NCI-H748 (cell line): ENCODE measurements at regions not wholly inside any gene's neighbourhood (a gene's known extent, or its start where the extent isn't known, plus 50 kb on each side); places are given as distances from the start of the nearest gene placed in this dataset.
"Not testable (repeated sequence)": the region's sequence is repeated elsewhere in the genome, so short reads cannot be mapped to it uniquely, and the experiment has no call there.

Experiments
- DNase-seq: peaks from one replicate; lab custom pipeline; 2025; ENCODE audit not compliant: unreplicated experiment; lab: John Stamatoyannopoulos, UW

- DNase-seq: no peak
Measured at GRCh38 chr9:16052757-16053530, 500.1 kb downstream of the CCDC171 start.

- no peak for DNase-seq
Measured at GRCh38 chr9:16057541-16057940, 504.7 kb downstream of the CCDC171 start.

GRCh38 chr9:16058131-16058549 lies 505.3 kb downstream of the CCDC171 start:
- no peak for DNase-seq

DNA sequence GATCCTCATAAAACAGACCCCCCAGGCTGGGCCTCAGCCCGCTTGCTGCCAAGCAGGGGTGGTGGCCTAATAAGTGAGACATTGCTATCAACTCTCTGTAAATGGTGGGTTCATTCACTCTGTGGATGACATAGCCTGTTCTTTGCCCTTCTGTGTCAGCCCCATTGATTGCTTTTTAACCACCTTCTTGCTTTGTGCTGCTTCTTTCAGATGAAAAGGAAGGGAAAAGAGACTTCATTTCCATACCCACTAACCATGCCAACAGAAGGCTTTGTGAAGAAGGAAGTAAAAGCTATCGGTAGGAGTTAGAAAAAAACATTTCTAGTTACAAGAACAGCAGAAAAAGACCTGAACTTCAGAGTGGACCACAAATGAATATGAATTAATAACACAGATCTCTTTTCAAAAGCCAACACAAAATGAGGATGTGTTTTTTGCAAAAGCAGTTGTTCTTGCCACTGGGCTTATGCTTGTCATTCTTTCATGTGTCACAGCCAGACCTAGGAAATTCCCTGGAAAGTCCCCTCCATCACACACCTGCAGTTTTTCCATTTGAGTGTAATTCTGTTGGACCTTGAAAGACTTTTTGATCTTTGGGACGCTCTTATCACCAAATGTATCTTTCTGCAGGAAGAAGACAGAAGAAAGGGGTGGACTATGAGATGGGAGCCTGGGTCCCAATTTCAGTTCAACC lies 507.7 kb downstream of the CCDC171 start:
- no peak for DNase-seq

DNA sequence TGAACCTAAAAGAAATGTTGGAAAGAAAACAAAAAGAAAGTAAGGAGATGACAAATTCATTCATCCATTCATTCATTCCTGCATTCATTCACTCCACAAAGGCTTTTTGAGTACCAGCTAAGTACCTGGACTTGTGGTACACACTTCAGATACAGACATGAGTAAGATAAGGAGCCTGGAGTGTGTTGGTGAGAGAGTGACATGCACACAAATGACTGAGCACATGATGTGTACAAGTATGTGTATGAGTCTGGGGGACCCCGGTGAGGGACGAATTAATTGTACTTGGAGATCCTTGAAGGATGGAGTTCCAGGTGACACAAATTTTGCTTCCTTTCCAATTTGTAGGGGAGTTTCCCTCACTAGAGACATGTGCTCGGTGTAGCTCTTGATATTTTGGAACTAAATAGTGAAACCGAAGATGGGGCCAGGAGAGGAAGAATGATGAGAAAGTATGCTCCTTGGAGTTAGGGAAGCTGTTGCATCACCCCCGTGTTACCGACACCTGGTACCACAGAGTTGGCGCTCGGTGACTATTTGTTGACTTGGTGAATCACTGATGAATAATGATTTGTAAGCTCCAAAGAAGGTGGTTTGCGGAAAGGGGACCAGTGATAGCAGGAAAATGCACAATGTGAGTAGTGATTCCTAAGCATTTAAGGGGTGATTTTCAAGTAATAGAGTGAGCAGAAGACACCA lies 509.8 kb downstream of the CCDC171 start:
- DNase-seq: no peak

DNA sequence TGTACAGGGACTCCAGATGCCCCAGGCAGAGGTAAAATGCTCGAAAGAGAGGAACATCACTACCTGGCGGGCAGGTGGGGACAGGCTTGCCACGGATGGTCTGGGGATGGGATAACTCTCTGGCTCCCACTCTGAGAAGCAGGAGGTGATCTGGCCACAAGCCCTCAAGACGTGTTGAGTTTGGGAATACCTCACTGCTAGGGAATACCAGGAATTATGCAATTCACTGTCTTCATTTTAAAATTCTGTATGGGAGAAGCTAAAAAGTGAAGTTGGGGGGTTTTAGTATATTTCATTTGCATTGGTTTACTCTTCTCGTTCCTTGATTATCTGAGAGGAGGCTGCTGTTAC lies 510.4 kb downstream of the CCDC171 start:
- DNase-seq: no peak

DNA sequence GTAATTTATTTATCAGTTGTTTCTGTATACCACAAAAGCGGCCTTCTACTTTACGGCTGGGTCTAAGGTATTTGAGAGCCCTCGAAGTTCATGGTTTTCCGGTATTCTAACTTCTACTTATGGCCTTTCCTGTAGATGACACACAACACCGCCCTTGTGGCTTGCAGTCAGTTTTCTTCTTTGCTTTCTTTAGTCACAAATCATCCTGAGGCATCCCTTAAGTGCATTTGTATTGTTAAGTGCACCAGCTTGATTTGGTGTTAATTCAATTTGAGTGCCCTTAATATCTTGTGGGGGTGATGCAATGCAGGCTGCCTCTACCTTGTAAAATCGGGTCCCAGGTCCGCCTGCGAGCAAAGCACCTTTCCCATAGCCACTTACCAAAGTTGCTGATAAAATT lies 511.9 kb downstream of the CCDC171 start:
- no peak for DNase-seq

GRCh38 chr9:16066201-16066600 lies 513.4 kb downstream of the CCDC171 start:
- not testable (repeated sequence) for DNase-seq

DNA sequence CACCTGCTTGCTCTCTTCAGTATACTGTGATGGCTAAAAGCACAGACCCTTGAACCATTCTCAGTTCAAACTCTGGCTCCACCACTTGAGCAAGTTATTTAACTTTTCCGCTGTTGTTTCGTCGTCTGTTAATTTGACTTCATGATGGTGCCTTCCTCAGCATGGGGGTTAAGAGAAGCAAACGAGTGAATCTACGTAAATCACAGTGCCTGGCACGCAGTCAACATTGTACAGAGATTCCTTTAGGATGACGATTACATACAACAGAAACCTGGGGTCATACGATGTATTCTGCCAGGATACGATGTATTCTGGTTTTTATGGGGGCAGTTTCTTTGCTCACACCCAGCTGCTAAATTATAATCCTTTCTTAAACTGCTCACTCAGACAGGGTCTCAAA lies 515.6 kb downstream of the CCDC171 start:
- no peak for DNase-seq

- DNase-seq: no peak
Measured at GRCh38 chr9:16069249-16069648, 516.4 kb downstream of the CCDC171 start.

DNA sequence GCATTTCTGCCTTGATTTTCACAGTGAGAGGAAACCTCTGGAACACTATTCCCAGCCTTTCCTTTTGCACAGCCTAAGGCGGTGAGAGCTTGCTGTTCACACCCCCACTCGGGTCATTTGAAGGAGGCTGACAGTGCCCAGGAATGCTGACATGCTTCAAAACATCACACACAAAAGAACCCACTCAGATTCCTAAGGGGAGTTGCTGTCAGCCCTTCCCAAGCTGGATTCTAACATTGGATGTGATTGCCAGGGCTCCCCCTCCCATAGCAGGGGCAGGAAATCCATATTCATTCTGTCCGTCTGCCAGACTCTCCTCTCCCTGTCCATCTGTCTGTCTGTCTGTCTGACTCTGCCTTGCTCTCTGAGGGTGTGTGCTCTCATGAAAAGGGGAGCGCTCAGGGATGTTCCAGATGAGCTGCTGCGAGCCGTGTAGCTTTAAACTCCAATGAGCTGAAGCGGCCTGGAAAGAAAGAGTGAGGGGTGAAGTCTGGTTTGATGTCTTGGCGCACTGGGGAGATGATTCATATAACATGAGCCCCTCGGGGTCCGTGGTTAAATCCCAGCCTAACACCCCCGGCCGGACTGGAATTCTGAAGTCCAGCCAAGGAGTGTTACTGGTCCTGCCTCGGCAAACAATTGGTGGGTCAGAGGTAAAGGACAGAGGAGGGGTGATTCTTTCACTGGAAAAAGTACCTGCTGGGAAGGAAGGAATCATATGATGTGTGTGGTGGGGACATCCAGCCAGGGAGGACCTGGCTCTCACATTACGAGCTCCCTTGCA lies 517.0 kb downstream of the CCDC171 start:
- DNase-seq: no peak

- DNase-seq: no peak
Measured at GRCh38 chr9:16070455-16071145, 517.8 kb downstream of the CCDC171 start.

DNA sequence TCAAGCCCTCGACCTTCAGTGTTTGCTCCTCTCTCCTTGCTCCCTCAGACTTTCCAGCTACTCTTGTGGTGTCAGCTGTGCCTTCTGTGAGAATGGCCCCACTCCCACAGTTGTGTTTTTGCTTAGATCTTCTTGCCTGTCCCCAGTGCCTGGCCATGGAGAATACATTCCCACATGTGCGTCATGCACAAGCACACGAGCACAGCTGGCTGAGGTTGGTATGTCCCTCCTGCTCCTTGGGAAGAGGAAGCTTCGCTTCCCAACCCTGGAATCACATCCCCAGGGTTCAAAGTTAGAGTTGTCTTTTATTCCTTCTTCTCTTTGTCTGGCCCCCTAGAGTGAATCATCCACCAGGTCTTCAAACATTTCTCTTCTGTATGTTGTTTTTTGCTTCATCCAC lies 518.6 kb downstream of the CCDC171 start:
- no peak for DNase-seq

DNA sequence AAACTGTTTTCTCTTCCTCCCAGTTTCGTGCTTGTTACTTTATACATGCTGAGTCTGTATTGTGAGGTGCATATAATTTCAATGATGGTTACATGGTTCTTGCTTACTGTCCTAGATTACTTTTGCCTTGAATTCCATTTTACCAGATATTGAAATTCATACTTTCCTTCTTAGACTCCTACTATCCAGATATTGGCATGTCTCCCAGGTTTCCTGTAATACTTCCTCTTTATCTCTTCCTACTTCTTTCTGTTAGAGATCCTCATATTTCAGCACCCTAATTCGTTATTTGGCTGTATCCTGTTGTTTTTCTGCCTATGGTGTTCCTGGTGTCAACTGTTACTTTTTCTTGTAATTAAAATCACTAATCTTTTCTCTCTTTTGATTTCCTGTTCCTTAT lies 522.1 kb downstream of the CCDC171 start:
- no peak for DNase-seq

DNA sequence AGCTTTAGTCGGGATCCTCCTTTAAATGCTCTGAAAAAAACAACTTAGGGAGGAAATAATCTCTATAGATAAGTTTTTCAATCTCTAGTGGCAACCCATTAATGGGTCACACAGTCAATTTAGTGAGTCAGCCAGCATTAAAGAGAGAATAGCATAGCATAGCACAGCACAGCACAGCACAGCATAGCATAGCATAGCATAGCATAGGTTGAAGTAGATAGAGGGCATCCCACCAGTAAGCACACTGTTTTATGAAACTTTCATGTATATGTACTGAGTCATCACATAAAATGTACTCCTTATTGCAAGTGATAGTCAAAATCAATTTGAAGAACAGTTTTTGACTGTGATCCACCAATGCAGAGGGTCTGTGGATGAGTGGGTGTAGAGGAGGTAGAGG lies 522.9 kb downstream of the CCDC171 start:
- no peak for DNase-seq

DNA sequence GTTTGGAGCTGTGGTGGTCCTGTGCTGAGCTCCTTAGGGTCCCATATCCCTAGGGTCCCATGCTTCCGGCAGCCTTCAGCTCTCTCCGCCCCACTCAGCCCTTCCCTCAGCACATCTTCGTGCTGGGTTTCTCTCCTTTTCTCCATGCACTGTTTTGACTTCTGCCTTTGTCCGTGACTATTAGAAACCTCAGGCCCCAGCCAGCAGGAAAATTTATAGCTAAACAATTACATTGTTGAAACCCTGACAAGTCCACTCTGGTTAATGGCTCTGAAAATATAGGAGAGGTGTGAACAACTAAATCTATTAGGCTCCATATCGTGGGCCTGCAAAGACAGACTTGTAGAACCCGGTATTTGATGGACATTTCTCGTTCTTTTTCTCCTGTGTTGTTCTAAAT lies 523.7 kb downstream of the CCDC171 start:
- DNase-seq: no peak

DNA sequence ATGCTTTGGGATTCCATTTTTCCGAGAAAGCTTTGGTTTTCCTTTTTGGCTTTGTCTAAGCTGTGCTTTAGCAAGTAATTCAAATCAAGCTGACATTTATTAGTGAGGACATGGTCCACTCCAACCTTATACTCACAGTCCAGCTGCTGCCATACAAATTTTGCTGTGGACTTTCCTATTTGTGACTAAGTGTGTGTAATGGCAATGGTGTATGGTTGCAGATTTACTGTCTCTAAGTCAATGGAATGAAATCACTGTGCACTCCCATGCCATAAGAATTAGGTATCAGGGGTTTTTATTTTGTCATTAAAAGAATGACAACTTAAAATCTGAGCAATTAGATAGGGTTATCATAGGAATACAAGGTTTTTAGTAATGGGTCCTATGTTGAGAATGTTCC lies 530.0 kb downstream of the CCDC171 start:
- DNase-seq: no peak

- DNase-seq: no peak
Measured at GRCh38 chr9:16085167-16085726, 532.4 kb downstream of the CCDC171 start.

DNA sequence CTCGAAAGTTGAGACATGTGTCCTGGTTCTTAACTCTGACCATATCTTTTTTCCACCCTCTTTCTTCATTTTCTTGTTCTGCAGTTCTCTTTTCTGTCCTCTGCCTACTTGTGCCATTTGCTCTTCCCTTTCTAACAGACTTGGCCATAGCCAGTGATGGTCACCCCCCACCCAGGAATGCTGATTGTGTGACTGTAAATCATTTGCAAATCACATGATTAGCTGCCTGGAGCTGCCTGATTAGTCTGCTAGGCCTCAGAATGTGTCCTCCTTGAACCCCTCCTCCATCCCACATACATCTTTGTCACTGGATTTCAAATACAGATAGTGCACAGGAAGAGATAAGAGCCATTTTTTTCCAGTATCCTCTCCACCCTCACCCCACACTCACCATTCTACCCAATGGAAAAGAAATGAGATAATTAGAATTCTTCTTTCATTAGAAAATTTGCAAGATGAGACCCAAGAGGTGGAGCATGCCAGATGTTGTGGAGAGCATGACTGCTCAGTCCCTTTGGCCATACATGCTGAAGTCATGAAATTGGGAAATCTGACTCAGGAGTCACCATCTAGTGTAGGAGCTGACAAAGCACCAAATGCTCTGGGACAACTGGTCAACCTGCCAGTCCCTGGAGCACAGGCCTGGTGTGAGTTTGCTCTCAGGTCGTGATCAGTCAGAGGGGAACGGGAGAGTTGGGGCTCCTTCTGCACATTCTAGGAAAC lies 538.2 kb downstream of the CCDC171 start:
- DNase-seq: no peak
